Esophagus (tissue), 2 donors: ENCODE measurements at regions not wholly inside any gene's neighbourhood (a gene's known extent, or its start where the extent isn't known, plus 50 kb on each side); places are given as distances from the start of the nearest gene placed in this dataset.

Experiments used
- H3K27ac ChIP-seq, 2 donors: one replicate each; pipeline ENCODE4 v1.5.1; 2013; ENCODE audit warnings: low read depth in 2 of 2, mild to moderate bottlenecking in 2 of 2, inconsistent platforms in 1 of 2, low read length in 1 of 2, moderate library complexity in 1 of 2
- H3K27me3 ChIP-seq, 2 donors: one replicate each; pipeline ENCODE4 v1.6.1; 2013; ENCODE audit warnings: low read length in 2 of 2, control low read depth in 1 of 2, mild to moderate bottlenecking in 1 of 2; ENCODE audit not compliant: insufficient read depth in 2 of 2, control insufficient read depth in 1 of 2
- H3K36me3 ChIP-seq, 2 donors: one replicate each; pipeline ENCODE4 v1.6.1; 2013; ENCODE audit warnings: low read length in 1 of 2; ENCODE audit not compliant: control insufficient read depth in 2 of 2, insufficient read depth in 2 of 2
- H3K4me1 ChIP-seq, 2 donors: one replicate each; pipeline ENCODE4 v1.6.1; 2013; ENCODE audit warnings: low read length in 1 of 2; ENCODE audit not compliant: control insufficient read depth in 2 of 2, insufficient read depth in 2 of 2
- H3K4me3 ChIP-seq, 2 donors: one replicate each; pipeline ENCODE4 v1.5.1; 2013; ENCODE audit warnings: low read length in 2 of 2, mild to moderate bottlenecking in 2 of 2, low read depth in 1 of 2, moderate library complexity in 1 of 2
- H3K9me3 ChIP-seq, 2 donors: one replicate each; pipeline ENCODE4 v1.6.1; 2013; ENCODE audit warnings: mild to moderate bottlenecking in 2 of 2, low read depth in 1 of 2, low read length in 1 of 2, moderate library complexity in 1 of 2; ENCODE audit not compliant: control insufficient read depth in 2 of 2, insufficient read depth in 1 of 2
- WGBS, 2 donors: extraction: QIAGEN DNeasy Blood & Tissue Kit; methylation state at CpG; one replicate each; pipeline ENCODE4 v1.1.7; 2013; 5-methylcytosine and 5-hydroxymethylcytosine counted together
- donor health status: healthy with polysubstance abuse.
- donor health status: Bipolar disorder and iron deficiency.

GRCh38 chr10:124159153-124159552 is 65.8 kb upstream of the CHST15 start:
- Histone ChIP-seq H3K4me3 (no peak overlapping the region), H3K36me3 (no peaks in the 10 kb centered on the region), H3K27me3 (no peaks in the 10 kb centered on the region), H3K9me3 (no peaks in the 10 kb centered on the region), H3K27ac (no peak overlapping the region), H3K4me1 (peaks cover 0 to 2% of the 10 kb centered on the region in 2 donors)
- WGBS, 2 donors = 71 to 77% methylated on average over 5 of the region's 5 CpGs

- Histone ChIP-seq H3K4me3 (no peak overlapping the region), H3K4me1 (peaks cover 0 to 7% of the 10 kb centered on the region in 2 donors), H3K36me3 (no peaks in the 10 kb centered on the region), H3K27me3 (no peaks in the 10 kb centered on the region), H3K9me3 (no peaks in the 10 kb centered on the region), H3K27ac (no peak overlapping the region)
- WGBS, 2 donors = 90 to 91% methylated on average over 8 of the region's 8 CpGs
Observed at GRCh38 chr10:124158592-124158991, 65.2 kb upstream of the CHST15 start.

GRCh38 chr10:124157271-124157681 is 63.9 kb upstream of the CHST15 start:
- 70 to 78% methylated on average over 4 of the region's 4 CpGs for WGBS, 2 donors
- Histone ChIP-seq H3K36me3 (no peaks in the 10 kb centered on the region), H3K4me3 (no peak overlapping the region), H3K27ac (no peak overlapping the region), H3K27me3 (no peaks in the 10 kb centered on the region), H3K4me1 (peaks cover 3 to 16% of the 10 kb centered on the region in 2 donors), H3K9me3 (no peaks in the 10 kb centered on the region)

GRCh38 chr10:124156524-124157260 is 63.3 kb upstream of the CHST15 start:
- H3K27me3 ChIP-seq = no peaks in the 10 kb centered on the region
- peaks cover 5 to 19% of the 10 kb centered on the region in 2 donors for H3K4me1 ChIP-seq
- no peaks in the 10 kb centered on the region for H3K9me3 ChIP-seq
- no peak overlapping the region for H3K27ac ChIP-seq
- 58 to 61% methylated on average over 17 of the region's 17 CpGs for WGBS, 2 donors
- no peak overlapping the region for H3K4me3 ChIP-seq
- H3K36me3 ChIP-seq = no peaks in the 10 kb centered on the region

GRCh38 chr10:124155781-124156435 is 62.5 kb upstream of the CHST15 start:
- H3K9me3 ChIP-seq = no peaks in the 10 kb centered on the region
- no peak overlapping the region for H3K4me3 ChIP-seq
- no peak overlapping the region for H3K27ac ChIP-seq
- no peaks in the 10 kb centered on the region for H3K27me3 ChIP-seq
- 53 to 60% methylated on average over 17 of the region's 17 CpGs for whole genome bisulfite sequencing, 2 donors
- peaks cover 5 to 20% of the 10 kb centered on the region in 2 donors for H3K4me1 ChIP-seq
- no peaks in the 10 kb centered on the region for H3K36me3 ChIP-seq

GRCh38 chr10:124153023-124153826 is 59.8 kb upstream of the CHST15 start:
- peak overlapping the region; percentile 36 to 72 for H3K27ac ChIP-seq
- peaks cover 5 to 20% of the 10 kb centered on the region in 2 donors for H3K4me1 ChIP-seq
- no peak overlapping the region for H3K4me3 ChIP-seq
- H3K36me3 ChIP-seq = no peaks in the 10 kb centered on the region
- WGBS, 2 donors = 27 to 29% methylated on average over 18 to 20 of the region's 20 CpGs
- H3K9me3 ChIP-seq = no peaks in the 10 kb centered on the region
- no peaks in the 10 kb centered on the region for H3K27me3 ChIP-seq

- H3K27ac ChIP-seq = peak overlapping the region; percentile 36 to 72
- no peaks in the 10 kb centered on the region for H3K36me3 ChIP-seq
- 25 to 34% methylated on average over 32 of the region's 32 CpGs for WGBS, 2 donors
- H3K9me3 ChIP-seq = no peaks in the 10 kb centered on the region
- peaks cover 5 to 20% of the 10 kb centered on the region in 2 donors for H3K4me1 ChIP-seq
- H3K4me3 ChIP-seq = no peak overlapping the region
- no peaks in the 10 kb centered on the region for H3K27me3 ChIP-seq
Observed at GRCh38 chr10:124152139-124153022, 59.0 kb upstream of the CHST15 start.

GRCh38 chr10:124151466-124152095 is 58.2 kb upstream of the CHST15 start:
- no peak overlapping the region for H3K4me3 ChIP-seq
- no peaks in the 10 kb centered on the region for H3K9me3 ChIP-seq
- H3K36me3 ChIP-seq = no peaks in the 10 kb centered on the region
- peak overlapping the region; percentile 14 to 43 for H3K27ac ChIP-seq
- WGBS, 2 donors = 86% methylated on average over 11 of the region's 11 CpGs
- H3K4me1 ChIP-seq = peaks cover 5 to 20% of the 10 kb centered on the region in 2 donors
- H3K27me3 ChIP-seq = no peaks in the 10 kb centered on the region
